Upper lobe of left lung (tissue), 4 donors: ENCODE measurements at regions not wholly inside any gene's neighbourhood (a gene's known extent, or its start where the extent isn't known, plus 50 kb on each side); places are given as distances from the start of the nearest gene placed in this dataset.

Experiments used
- CTCF ChIP-seq, 6 experiments: fragments of 450-650 bp in 4 of 6; fragments of 200-600 bp in 2 of 6; sonication (generic) in 2 of 6; IDR thresholded peaks; one replicate each; pipeline ENCODE4 v1.5.1; 2016 to 2019; ENCODE audit warnings: antibody characterized with exemption in 6 of 6
- EP300 ChIP-seq, 4 donors: sonication (generic); formaldehyde crosslinking; IDR thresholded peaks; one replicate each; pipeline ENCODE4 v1.5.1; 2017; ENCODE audit warnings: antibody characterized with exemption in 4 of 4, control low read depth in 2 of 4
- POLR2AphosphoS5 ChIP-seq, 2 donors: sonication (generic); formaldehyde crosslinking; IDR thresholded peaks; one replicate each; pipeline ENCODE4 v1.5.1; 2017; ENCODE audit warnings: antibody characterized with exemption in 2 of 2

DNA sequence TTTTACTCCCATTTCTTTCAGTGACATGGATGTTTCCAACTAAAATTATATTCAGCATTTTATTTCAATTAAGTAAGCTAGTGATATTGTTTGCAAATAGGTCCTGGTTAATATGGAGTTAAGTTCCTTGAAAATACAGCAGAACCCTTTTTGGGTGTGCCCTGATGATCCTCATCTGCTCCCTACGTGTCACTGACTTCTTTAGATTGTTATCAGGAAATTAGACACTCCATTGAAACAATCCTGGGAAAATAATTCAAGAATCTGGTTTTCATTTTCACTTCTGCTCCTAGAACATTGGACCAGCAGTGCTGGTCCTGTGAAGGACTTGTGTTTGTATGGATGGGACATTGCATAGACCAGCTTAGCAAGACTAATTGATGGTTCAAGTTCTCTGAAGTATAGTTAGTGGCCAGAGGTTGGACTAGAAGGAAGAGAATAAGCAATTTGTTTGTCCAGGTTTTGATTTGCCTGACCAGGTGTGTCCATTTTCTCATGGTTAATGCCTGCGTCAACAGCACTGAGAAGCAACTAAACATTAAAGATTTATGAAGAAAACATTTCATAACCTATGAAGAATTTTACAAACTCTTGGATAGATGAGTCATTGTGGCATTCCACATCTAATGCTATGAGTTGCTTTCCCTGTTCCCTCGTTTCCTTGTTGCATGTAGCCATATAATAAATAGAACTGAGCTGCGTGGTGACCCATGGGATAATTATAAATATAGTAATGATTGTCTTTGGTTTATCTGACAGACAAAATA, 95.8 kb downstream of the ZPLD1 start:
- TF ChIP-seq CTCF (IDR thresholded peaks at IDR 0.05) = no peak
- no peak for TF ChIP-seq POLR2AphosphoS5 (IDR thresholded peaks at IDR 0.05)
- no peak for TF ChIP-seq EP300 (IDR thresholded peaks at IDR 0.05)
